ENCODE measurements at regions not wholly inside any gene's neighbourhood (a gene's known extent, or its start where the extent isn't known, plus 50 kb on each side); places are given as distances from the start of the nearest gene placed in this dataset.

DNA sequence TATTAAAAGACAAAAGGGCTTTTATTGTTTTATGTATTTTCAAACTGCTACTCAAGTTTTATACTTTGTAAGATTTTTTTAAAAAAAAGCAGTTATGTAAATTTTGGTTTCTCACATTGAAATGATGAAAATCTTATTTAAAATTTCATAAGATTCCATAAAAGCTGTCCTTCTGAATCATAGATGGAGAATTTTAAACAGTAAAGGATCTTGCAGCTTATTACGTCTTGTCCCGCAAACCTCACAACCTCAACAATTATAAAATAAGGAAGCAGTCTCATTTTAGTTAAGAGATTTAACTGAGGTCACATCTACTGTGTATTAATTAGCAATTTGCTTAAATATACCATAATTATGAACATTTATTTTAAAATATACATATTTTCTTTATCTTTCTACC, 581.0 kb upstream of the SPRY2 start:
- TF ChIP-seq ZNF331 (CRISPR knock-in tag; IDR thresholded peaks at IDR 0.05; ENCODE audit: low read depth) (no peak), JUNB (IDR thresholded peaks at IDR 0.05; ENCODE audit: unreplicated experiment) (no peak), EZH2phosphoT487 (IDR thresholded peaks at IDR 0.05; ENCODE audit: unreplicated experiment) (no peak), NANOG (IDR thresholded peaks at IDR 0.05; ENCODE audit: borderline replicate concordance) (no peak)
- TF ChIP-seq, protein P1, sequence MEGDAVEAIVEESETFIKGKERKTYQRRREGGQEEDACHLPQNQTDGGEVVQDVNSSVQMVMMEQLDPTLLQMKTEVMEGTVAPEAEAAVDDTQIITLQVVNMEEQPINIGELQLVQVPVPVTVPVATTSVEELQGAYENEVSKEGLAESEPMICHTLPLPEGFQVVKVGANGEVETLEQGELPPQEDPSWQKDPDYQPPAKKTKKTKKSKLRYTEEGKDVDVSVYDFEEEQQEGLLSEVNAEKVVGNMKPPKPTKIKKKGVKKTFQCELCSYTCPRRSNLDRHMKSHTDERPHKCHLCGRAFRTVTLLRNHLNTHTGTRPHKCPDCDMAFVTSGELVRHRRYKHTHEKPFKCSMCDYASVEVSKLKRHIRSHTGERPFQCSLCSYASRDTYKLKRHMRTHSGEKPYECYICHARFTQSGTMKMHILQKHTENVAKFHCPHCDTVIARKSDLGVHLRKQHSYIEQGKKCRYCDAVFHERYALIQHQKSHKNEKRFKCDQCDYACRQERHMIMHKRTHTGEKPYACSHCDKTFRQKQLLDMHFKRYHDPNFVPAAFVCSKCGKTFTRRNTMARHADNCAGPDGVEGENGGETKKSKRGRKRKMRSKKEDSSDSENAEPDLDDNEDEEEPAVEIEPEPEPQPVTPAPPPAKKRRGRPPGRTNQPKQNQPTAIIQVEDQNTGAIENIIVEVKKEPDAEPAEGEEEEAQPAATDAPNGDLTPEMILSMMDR (conservative IDR thresholded peaks at IDR 0.05; ENCODE audit: low read depth in 2 of 2): no peak
- Histone ChIP-seq H3K27ac (ENCODE audit: low read depth) (no peak overlapping the region), H3K79me2 (replicated peaks; ENCODE audit: insufficient read depth) (no peaks in the 10 kb centered on the region), H3K36me3 (ENCODE audit: insufficient read depth) (no peaks in the 10 kb centered on the region), H3K4me3 (no peak overlapping the region), H3K9me2 (ENCODE audit: insufficient read depth) (no peaks in the 10 kb centered on the region), H3K4me1 (ENCODE audit: insufficient read depth) (no peaks in the 10 kb centered on the region), H2AFZ (no peak overlapping the region), H4K20me1 (replicated peaks; ENCODE audit: insufficient read depth) (no peaks in the 10 kb centered on the region), H3K4me2 (no peak overlapping the region), H3F3A (replicated peaks; ENCODE audit: low read depth) (no peaks in the 10 kb centered on the region), H3K27me3 (ENCODE audit: insufficient read depth) (no peaks in the 10 kb centered on the region)
- no peaks in the 10 kb centered on the region for H3K36me3 Mint-ChIP-seq (ENCODE audit: low read depth)
- DNase-seq (ENCODE audit: low spot score): no peak
- ATAC-seq: no peak
- no peak overlapping the region for H3K27ac Mint-ChIP-seq
- no peak overlapping the region for H3K4me3 Mint-ChIP-seq
- no peaks in the 10 kb centered on the region for H3K4me1 Mint-ChIP-seq
- H3K9me3 Mint-ChIP-seq: no peaks in the 10 kb centered on the region
- no peaks in the 10 kb centered on the region for H3K27me3 Mint-ChIP-seq (ENCODE audit: insufficient read depth, low read depth, poor library complexity)

DNA sequence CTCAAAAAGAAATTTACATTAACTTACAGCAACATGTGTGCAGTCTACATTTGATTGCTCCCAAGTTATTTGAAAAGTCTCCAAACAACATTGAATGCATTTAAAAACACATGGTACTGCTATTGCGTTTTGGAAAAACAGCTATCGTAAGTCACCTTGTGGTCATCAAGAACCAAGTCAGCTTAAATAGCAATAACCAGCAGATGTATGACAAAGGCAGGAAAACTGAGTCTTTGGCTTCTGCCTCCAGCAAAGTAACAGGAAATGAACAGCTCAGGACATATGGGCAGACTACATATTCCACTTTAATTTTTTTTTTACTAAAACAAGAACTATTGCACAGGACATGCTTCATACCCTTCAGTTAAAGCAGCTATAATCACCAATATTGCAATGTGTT, 580.6 kb upstream of the SPRY2 start:
- no peaks in the 10 kb centered on the region for H3K36me3 ChIP-seq (ENCODE audit: insufficient read depth)
- no peak overlapping the region for H3K4me2 ChIP-seq
- Mint-ChIP-seq H3K9me3 (no peaks in the 10 kb centered on the region), H3K4me1 (no peaks in the 10 kb centered on the region), H3K27ac (no peak overlapping the region), H3K27me3 (ENCODE audit: insufficient read depth, low read depth, poor library complexity) (no peaks in the 10 kb centered on the region), H3K36me3 (ENCODE audit: low read depth) (no peaks in the 10 kb centered on the region), H3K4me3 (no peak overlapping the region)
- no peak for DNase-seq (ENCODE audit: low spot score)
- H3K27me3 ChIP-seq (ENCODE audit: insufficient read depth): no peaks in the 10 kb centered on the region
- H3K79me2 ChIP-seq (replicated peaks; ENCODE audit: insufficient read depth): no peaks in the 10 kb centered on the region
- no peak overlapping the region for H3K4me3 ChIP-seq
- H3K27ac ChIP-seq (ENCODE audit: low read depth): no peak overlapping the region
- no peaks in the 10 kb centered on the region for H4K20me1 ChIP-seq (replicated peaks; ENCODE audit: insufficient read depth)
- no peak overlapping the region for H2AFZ ChIP-seq
- no peak for ATAC-seq
- no peaks in the 10 kb centered on the region for H3F3A ChIP-seq (replicated peaks; ENCODE audit: low read depth)
- H3K9me2 ChIP-seq (ENCODE audit: insufficient read depth): no peaks in the 10 kb centered on the region
- H3K4me1 ChIP-seq (ENCODE audit: insufficient read depth): no peaks in the 10 kb centered on the region
- TF ChIP-seq, protein P2, sequence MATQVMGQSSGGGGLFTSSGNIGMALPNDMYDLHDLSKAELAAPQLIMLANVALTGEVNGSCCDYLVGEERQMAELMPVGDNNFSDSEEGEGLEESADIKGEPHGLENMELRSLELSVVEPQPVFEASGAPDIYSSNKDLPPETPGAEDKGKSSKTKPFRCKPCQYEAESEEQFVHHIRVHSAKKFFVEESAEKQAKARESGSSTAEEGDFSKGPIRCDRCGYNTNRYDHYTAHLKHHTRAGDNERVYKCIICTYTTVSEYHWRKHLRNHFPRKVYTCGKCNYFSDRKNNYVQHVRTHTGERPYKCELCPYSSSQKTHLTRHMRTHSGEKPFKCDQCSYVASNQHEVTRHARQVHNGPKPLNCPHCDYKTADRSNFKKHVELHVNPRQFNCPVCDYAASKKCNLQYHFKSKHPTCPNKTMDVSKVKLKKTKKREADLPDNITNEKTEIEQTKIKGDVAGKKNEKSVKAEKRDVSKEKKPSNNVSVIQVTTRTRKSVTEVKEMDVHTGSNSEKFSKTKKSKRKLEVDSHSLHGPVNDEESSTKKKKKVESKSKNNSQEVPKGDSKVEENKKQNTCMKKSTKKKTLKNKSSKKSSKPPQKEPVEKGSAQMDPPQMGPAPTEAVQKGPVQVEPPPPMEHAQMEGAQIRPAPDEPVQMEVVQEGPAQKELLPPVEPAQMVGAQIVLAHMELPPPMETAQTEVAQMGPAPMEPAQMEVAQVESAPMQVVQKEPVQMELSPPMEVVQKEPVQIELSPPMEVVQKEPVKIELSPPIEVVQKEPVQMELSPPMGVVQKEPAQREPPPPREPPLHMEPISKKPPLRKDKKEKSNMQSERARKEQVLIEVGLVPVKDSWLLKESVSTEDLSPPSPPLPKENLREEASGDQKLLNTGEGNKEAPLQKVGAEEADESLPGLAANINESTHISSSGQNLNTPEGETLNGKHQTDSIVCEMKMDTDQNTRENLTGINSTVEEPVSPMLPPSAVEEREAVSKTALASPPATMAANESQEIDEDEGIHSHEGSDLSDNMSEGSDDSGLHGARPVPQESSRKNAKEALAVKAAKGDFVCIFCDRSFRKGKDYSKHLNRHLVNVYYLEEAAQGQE (IDR thresholded peaks at IDR 0.05; ENCODE audit: unreplicated experiment): no peak
- TF ChIP-seq, protein P3, sequence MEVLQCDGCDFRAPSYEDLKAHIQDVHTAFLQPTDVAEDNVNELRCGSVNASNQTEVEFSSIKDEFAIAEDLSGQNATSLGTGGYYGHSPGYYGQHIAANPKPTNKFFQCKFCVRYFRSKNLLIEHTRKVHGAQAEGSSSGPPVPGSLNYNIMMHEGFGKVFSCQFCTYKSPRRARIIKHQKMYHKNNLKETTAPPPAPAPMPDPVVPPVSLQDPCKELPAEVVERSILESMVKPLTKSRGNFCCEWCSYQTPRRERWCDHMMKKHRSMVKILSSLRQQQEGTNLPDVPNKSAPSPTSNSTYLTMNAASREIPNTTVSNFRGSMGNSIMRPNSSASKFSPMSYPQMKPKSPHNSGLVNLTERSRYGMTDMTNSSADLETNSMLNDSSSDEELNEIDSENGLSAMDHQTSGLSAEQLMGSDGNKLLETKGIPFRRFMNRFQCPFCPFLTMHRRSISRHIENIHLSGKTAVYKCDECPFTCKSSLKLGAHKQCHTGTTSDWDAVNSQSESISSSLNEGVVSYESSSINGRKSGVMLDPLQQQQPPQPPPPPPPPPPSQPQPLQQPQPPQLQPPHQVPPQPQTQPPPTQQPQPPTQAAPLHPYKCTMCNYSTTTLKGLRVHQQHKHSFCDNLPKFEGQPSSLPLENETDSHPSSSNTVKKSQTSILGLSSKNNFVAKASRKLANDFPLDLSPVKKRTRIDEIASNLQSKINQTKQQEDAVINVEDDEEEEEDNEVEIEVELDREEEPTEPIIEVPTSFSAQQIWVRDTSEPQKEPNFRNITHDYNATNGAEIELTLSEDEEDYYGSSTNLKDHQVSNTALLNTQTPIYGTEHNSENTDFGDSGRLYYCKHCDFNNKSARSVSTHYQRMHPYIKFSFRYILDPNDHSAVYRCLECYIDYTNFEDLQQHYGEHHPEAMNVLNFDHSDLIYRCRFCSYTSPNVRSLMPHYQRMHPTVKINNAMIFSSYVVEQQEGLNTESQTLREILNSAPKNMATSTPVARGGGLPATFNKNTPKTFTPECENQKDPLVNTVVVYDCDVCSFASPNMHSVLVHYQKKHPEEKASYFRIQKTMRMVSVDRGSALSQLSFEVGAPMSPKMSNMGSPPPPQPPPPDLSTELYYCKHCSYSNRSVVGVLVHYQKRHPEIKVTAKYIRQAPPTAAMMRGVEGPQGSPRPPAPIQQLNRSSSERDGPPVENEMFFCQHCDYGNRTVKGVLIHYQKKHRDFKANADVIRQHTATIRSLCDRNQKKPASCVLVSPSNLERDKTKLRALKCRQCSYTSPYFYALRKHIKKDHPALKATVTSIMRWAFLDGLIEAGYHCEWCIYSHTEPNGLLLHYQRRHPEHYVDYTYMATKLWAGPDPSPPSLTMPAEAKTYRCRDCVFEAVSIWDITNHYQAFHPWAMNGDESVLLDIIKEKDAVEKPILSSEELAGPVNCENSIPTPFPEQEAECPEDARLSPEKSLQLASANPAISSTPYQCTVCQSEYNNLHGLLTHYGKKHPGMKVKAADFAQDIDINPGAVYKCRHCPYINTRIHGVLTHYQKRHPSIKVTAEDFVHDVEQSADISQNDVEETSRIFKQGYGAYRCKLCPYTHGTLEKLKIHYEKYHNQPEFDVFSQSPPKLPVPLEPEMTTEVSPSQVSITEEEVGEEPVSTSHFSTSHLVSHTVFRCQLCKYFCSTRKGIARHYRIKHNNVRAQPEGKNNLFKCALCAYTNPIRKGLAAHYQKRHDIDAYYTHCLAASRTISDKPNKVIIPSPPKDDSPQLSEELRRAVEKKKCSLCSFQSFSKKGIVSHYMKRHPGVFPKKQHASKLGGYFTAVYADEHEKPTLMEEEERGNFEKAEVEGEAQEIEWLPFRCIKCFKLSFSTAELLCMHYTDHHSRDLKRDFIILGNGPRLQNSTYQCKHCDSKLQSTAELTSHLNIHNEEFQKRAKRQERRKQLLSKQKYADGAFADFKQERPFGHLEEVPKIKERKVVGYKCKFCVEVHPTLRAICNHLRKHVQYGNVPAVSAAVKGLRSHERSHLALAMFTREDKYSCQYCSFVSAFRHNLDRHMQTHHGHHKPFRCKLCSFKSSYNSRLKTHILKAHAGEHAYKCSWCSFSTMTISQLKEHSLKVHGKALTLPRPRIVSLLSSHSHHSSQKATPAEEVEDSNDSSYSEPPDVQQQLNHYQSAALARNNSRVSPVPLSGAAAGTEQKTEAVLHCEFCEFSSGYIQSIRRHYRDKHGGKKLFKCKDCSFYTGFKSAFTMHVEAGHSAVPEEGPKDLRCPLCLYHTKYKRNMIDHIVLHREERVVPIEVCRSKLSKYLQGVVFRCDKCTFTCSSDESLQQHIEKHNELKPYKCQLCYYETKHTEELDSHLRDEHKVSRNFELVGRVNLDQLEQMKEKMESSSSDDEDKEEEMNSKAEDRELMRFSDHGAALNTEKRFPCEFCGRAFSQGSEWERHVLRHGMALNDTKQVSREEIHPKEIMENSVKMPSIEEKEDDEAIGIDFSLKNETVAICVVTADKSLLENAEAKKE (CRISPR knock-in tag; IDR thresholded peaks at IDR 0.05): no peak
- TF ChIP-seq POLR2AphosphoS5 (IDR thresholded peaks at IDR 0.05; ENCODE audit: low read depth) (no peak), CREB1 (CRISPR knock-in tag; IDR thresholded peaks at IDR 0.05; ENCODE audit: low read depth) (no peak), JUNB (IDR thresholded peaks at IDR 0.05; ENCODE audit: unreplicated experiment) (no peak), ZNF114 (CRISPR knock-in tag; IDR thresholded peaks at IDR 0.05) (no peak)
- TF ChIP-seq, protein P4, sequence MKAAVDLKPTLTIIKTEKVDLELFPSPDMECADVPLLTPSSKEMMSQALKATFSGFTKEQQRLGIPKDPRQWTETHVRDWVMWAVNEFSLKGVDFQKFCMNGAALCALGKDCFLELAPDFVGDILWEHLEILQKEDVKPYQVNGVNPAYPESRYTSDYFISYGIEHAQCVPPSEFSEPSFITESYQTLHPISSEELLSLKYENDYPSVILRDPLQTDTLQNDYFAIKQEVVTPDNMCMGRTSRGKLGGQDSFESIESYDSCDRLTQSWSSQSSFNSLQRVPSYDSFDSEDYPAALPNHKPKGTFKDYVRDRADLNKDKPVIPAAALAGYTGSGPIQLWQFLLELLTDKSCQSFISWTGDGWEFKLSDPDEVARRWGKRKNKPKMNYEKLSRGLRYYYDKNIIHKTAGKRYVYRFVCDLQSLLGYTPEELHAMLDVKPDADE (IDR thresholded peaks at IDR 0.05): no peak
